GM12892 (cell line): ENCODE measurements at regions not wholly inside any gene's neighbourhood (a gene's known extent, or its start where the extent isn't known, plus 50 kb on each side); places are given as distances from the start of the nearest gene placed in this dataset.

Source experiments
- POLR2A ChIP-seq: IDR thresholded peaks from 2 replicates; pipeline ENCODE4 v1.6.1; 2011; ENCODE audit warnings: low read depth, low read length, control low read depth
- POLR2AphosphoS5 ChIP-seq: IDR thresholded peaks from 2 replicates; pipeline ENCODE4 v1.6.1; 2011; ENCODE audit warnings: low read depth, low read length, control low read depth

DNA sequence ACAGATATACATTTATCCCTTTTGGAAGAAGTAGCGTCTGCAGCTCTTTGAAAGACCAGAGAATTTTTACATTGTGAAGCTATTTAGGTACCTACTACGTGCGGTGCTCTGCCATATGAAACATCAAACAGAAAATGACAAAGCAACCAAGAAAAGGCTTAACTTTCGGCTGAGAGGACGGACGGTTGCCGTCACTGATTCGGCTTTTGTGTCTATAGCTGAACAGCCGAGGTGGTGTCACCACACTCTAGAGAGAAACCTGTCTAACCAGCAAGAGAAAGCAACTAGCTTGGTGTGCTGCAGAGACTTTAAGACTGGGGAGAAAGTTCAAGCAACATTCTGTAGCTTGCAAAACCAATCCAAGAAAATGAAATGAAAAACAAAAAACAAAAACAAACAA is 145.5 kb downstream of the SHOX start:
- TF ChIP-seq POLR2AphosphoS5 (no peak), POLR2A (no peak)
